ENCODE measurements at regions not wholly inside any gene's neighbourhood (a gene's known extent, or its start where the extent isn't known, plus 50 kb on each side); places are given as distances from the start of the nearest gene placed in this dataset.

DNA sequence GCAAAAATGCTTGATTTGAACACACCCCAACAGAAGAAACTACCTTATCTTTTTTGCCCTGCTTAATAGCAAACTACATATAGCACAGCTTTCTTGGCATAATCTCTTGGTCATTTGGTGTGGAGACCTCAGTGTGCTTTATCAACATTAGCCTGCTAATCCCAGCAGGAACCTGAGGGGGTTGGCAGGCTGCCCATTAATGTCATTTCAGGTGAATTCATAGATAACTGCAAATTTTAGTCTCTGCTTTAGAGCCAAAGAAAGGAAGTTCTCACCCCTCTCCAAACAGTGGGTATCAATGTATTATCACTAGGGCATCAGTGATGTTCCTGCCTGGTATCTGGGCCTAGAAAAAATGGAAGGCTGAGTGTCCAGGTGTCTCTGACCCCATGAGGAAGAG is 489.0 kb downstream of the NTRK2 start:
- ChIA-PET POLR2A (ENCODE audit: unreplicated experiment) (no interaction called here), CTCF (no interaction called here)
- no peaks in the 10 kb centered on the region for H3K9me3 ChIP-seq (ENCODE audit: low read length)
- H3K9me2 ChIP-seq (replicated peaks; ENCODE audit: low read length): no peaks in the 10 kb centered on the region
- no peaks in the 10 kb centered on the region for H3K4me1 ChIP-seq (ENCODE audit: insufficient read depth, low read length)
- H3K27me3 ChIP-seq (ENCODE audit: low read length): no peaks in the 10 kb centered on the region
- no peak overlapping the region for H3K4me2 ChIP-seq (ENCODE audit: low read length)
- H4K20me1 ChIP-seq (ENCODE audit: low read length): no peaks in the 10 kb centered on the region
- TF ChIP-seq EZH2phosphoT487 (IDR thresholded peaks at IDR 0.05; ENCODE audit: borderline replicate concordance, low read length) (no peak), EZH2 (IDR thresholded peaks at IDR 0.05; ENCODE audit: low read length, unreplicated experiment) (no peak)
- TF ChIP-seq, protein P1, sequence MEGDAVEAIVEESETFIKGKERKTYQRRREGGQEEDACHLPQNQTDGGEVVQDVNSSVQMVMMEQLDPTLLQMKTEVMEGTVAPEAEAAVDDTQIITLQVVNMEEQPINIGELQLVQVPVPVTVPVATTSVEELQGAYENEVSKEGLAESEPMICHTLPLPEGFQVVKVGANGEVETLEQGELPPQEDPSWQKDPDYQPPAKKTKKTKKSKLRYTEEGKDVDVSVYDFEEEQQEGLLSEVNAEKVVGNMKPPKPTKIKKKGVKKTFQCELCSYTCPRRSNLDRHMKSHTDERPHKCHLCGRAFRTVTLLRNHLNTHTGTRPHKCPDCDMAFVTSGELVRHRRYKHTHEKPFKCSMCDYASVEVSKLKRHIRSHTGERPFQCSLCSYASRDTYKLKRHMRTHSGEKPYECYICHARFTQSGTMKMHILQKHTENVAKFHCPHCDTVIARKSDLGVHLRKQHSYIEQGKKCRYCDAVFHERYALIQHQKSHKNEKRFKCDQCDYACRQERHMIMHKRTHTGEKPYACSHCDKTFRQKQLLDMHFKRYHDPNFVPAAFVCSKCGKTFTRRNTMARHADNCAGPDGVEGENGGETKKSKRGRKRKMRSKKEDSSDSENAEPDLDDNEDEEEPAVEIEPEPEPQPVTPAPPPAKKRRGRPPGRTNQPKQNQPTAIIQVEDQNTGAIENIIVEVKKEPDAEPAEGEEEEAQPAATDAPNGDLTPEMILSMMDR (conservative IDR thresholded peaks at IDR 0.05; ENCODE audit: low read depth, low read length): no peak
- H3K79me2 ChIP-seq (ENCODE audit: low read length): no peaks in the 10 kb centered on the region
- H3K27ac ChIP-seq (ENCODE audit: low read length): no peak overlapping the region
- no peak overlapping the region for H2AFZ ChIP-seq (ENCODE audit: low read length)
- ATAC-seq: no peak
- no peaks in the 10 kb centered on the region for H3K36me3 ChIP-seq (ENCODE audit: low read depth, low read length)
- DNase-seq: no peak
- intact Hi-C loops (cut with micrococcal nuclease): no loop called here
- BruUV-seq (replicated peaks): no TSS peak
- H3F3A ChIP-seq (ENCODE audit: low read length, unreplicated experiment): no peaks in the 10 kb centered on the region
- no peak overlapping the region for H3K9ac ChIP-seq (ENCODE audit: low read length)
- H3K4me3 ChIP-seq (ENCODE audit: low read length): no peak overlapping the region

DNA sequence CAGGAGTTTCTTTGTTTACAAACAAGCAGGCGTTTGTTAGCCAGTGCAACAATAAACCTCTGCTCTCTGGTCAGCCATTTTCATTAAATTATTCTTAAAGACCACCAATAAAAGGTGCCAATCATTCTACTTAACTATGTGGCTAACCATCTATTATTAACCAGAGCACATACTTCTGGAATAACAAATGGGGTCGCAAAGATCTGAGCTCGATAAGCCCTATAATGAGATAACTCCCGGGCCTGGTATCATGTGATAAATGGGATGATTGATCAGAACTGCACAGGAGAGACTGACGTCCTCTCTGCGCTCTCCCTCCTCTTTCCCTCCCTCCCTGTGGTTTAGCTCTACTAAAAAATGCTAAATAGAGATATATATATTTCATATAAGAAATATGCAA is 488.2 kb downstream of the NTRK2 start:
- Histone ChIP-seq H3K79me2 (ENCODE audit: low read length) (no peaks in the 10 kb centered on the region), H4K20me1 (ENCODE audit: low read length) (no peaks in the 10 kb centered on the region), H3K9me2 (replicated peaks; ENCODE audit: low read length) (no peaks in the 10 kb centered on the region), H2AFZ (ENCODE audit: low read length) (no peak overlapping the region), H3K36me3 (ENCODE audit: low read depth, low read length) (no peaks in the 10 kb centered on the region), H3K27me3 (ENCODE audit: low read length) (no peaks in the 10 kb centered on the region), H3K4me3 (ENCODE audit: low read length) (no peak overlapping the region), H3K9ac (ENCODE audit: low read length) (no peak overlapping the region), H3K9me3 (ENCODE audit: low read length) (no peaks in the 10 kb centered on the region), H3K27ac (ENCODE audit: low read length) (no peak overlapping the region), H3F3A (ENCODE audit: low read length, unreplicated experiment) (no peaks in the 10 kb centered on the region), H3K4me2 (ENCODE audit: low read length) (no peak overlapping the region), H3K4me1 (ENCODE audit: insufficient read depth, low read length) (no peaks in the 10 kb centered on the region)
- ChIA-PET POLR2A (ENCODE audit: unreplicated experiment) (no interaction called here), CTCF (no interaction called here)
- TF ChIP-seq, protein P1 (conservative IDR thresholded peaks at IDR 0.05; ENCODE audit: low read depth, low read length): no peak
- TF ChIP-seq EZH2 (IDR thresholded peaks at IDR 0.05; ENCODE audit: low read length, unreplicated experiment): no peak
- TF ChIP-seq EZH2phosphoT487 (IDR thresholded peaks at IDR 0.05; ENCODE audit: borderline replicate concordance, low read length): no peak
- intact Hi-C loops (cut with micrococcal nuclease): no loop called here
- no TSS peak for BruUV-seq (replicated peaks)
- DNase-seq (no peak), ATAC-seq (no peak)

DNA sequence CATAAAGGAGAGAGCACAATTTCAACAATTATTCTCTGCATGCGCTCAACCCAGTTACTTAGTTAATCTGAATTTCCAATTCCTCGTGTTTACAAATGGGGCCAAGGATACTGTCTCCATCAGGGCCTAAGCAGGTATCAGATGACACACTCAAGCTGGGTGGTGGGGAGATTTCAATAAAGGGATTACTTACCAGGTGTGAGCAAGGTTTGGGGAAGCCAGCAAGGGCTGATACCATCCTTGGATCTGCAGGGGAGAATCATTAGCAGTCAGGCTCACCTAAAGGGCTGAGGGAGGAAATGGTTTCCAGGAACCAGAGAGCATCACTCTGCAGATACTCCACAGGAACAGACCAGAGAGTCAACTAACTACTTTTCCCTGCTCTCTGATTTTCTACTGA is 487.1 kb downstream of the NTRK2 start:
- ChIA-PET CTCF (no interaction called here), POLR2A (ENCODE audit: unreplicated experiment) (no interaction called here)
- H3K79me2 ChIP-seq (ENCODE audit: low read length): no peaks in the 10 kb centered on the region
- no peaks in the 10 kb centered on the region for H3K4me1 ChIP-seq (ENCODE audit: insufficient read depth, low read length)
- no peak overlapping the region for H2AFZ ChIP-seq (ENCODE audit: low read length)
- intact Hi-C loops (cut with micrococcal nuclease): no loop called here
- H3K27me3 ChIP-seq (ENCODE audit: low read length): no peaks in the 10 kb centered on the region
- no peaks in the 10 kb centered on the region for H3K9me2 ChIP-seq (replicated peaks; ENCODE audit: low read length)
- no peaks in the 10 kb centered on the region for H3F3A ChIP-seq (ENCODE audit: low read length, unreplicated experiment)
- no peak overlapping the region for H3K4me3 ChIP-seq (ENCODE audit: low read length)
- H4K20me1 ChIP-seq (ENCODE audit: low read length): no peaks in the 10 kb centered on the region
- DNase-seq: no peak
- no TSS peak for BruUV-seq (replicated peaks)
- no peak for ATAC-seq
- no peak for TF ChIP-seq EZH2phosphoT487 (IDR thresholded peaks at IDR 0.05; ENCODE audit: borderline replicate concordance, low read length)
- no peak for TF ChIP-seq EZH2 (IDR thresholded peaks at IDR 0.05; ENCODE audit: low read length, unreplicated experiment)
- TF ChIP-seq, protein P1 (conservative IDR thresholded peaks at IDR 0.05; ENCODE audit: low read depth, low read length): no peak
- H3K27ac ChIP-seq (ENCODE audit: low read length): no peak overlapping the region
- no peaks in the 10 kb centered on the region for H3K9me3 ChIP-seq (ENCODE audit: low read length)
- H3K36me3 ChIP-seq (ENCODE audit: low read depth, low read length): no peaks in the 10 kb centered on the region
- H3K9ac ChIP-seq (ENCODE audit: low read length): no peak overlapping the region
- no peak overlapping the region for H3K4me2 ChIP-seq (ENCODE audit: low read length)

Measured in PC-3 (cell line).